Hepatocyte (in vitro differentiated cells): ENCODE measurements at regions not wholly inside any gene's neighbourhood (a gene's known extent, or its start where the extent isn't known, plus 50 kb on each side); places are given as distances from the start of the nearest gene placed in this dataset.

Experiments used
- DNase-seq: peaks from one replicate; pipeline ENCODE4 v3.0.0-alpha.2; 2016; ENCODE audit warnings: low spot score
- H2AFZ ChIP-seq: fragments of 200-600 bp; sonication (generic); 2 replicates; pipeline ENCODE4 v1.6.0; 2016; ENCODE audit warnings: antibody characterized with exemption, mild to moderate bottlenecking
- H3K27ac ChIP-seq: fragments of 200-600 bp; sonication (generic); 2 replicates; pipeline ENCODE4 v1.5.1; 2016; ENCODE audit warnings: mild to moderate bottlenecking
- H3K27me3 ChIP-seq: fragments of 200-600 bp; sonication (generic); 2 replicates; pipeline ENCODE4 v1.6.1; 2016
- H3K36me3 ChIP-seq: fragments of 200-600 bp; sonication (generic); replicated peaks from 2 replicates; pipeline ENCODE4 v1.5.1; 2016; ENCODE audit warnings: low read depth; ENCODE audit not compliant: insufficient read depth
- H3K4me1 ChIP-seq: fragments of 200-600 bp; sonication (generic); 2 replicates; pipeline ENCODE4 v1.5.1; 2016; ENCODE audit warnings: mild to moderate bottlenecking, moderate library complexity; ENCODE audit not compliant: insufficient read depth
- H3K4me2 ChIP-seq: fragments of 200-600 bp; sonication (generic); 2 replicates; pipeline ENCODE4 v1.6.0; 2016
- H3K4me3 ChIP-seq: fragments of 200-600 bp; sonication (generic); 2 replicates; pipeline ENCODE4 v1.5.1; 2016; ENCODE audit warnings: mild to moderate bottlenecking
- H3K79me2 ChIP-seq: fragments of 200-600 bp; sonication (generic); 2 replicates; pipeline ENCODE4 v1.6.0; 2017; ENCODE audit warnings: mild to moderate bottlenecking
- H3K9me2 ChIP-seq: fragments of 200-600 bp; sonication (generic); replicated peaks from 2 replicates; pipeline ENCODE4 v1.6.0; 2017; ENCODE audit warnings: mild to moderate bottlenecking; ENCODE audit not compliant: insufficient read depth
- H3K9me3 ChIP-seq: fragments of 200-600 bp; sonication (generic); 2 replicates; pipeline ENCODE4 v1.5.1; 2016; ENCODE audit warnings: low read depth, mild to moderate bottlenecking
- H4K20me1 ChIP-seq: fragments of 200-600 bp; sonication (generic); 2 replicates; pipeline ENCODE4 v1.6.0; 2016; ENCODE audit warnings: mild to moderate bottlenecking; ENCODE audit not compliant: insufficient read depth, poor library complexity, severe bottlenecking
- EZH2 ChIP-seq: fragments of 200-600 bp; sonication (generic); IDR thresholded peaks from 2 replicates; pipeline ENCODE4 v1.6.1; 2016; ENCODE audit warnings: antibody characterized with exemption, mild to moderate bottlenecking, borderline replicate concordance
- EZH2phosphoT487 ChIP-seq: fragments of 200-600 bp; sonication (generic); IDR thresholded peaks from one replicate; pipeline ENCODE4 v1.6.1; 2018; ENCODE audit warnings: antibody characterized with exemption, mild to moderate bottlenecking, low read depth, moderate library complexity; ENCODE audit not compliant: unreplicated experiment, severe bottlenecking
- WGBS: methylation state at CpG from one replicate; pipeline ENCODE4 v1.1.6; 2016; ENCODE audit warnings: low lambda C conversion rate; ENCODE audit errors: missing lambda C conversion rate; 5-methylcytosine and 5-hydroxymethylcytosine counted together
- TF ChIP-seq, protein P1 (sequence below): fragments of 200-600 bp; sonication (generic); IDR thresholded peaks from 2 replicates; pipeline ENCODE4 v1.5.1; 2016; ENCODE audit warnings: antibody characterized with exemption, mild to moderate bottlenecking; ENCODE audit not compliant: poor library complexity

DNA sequence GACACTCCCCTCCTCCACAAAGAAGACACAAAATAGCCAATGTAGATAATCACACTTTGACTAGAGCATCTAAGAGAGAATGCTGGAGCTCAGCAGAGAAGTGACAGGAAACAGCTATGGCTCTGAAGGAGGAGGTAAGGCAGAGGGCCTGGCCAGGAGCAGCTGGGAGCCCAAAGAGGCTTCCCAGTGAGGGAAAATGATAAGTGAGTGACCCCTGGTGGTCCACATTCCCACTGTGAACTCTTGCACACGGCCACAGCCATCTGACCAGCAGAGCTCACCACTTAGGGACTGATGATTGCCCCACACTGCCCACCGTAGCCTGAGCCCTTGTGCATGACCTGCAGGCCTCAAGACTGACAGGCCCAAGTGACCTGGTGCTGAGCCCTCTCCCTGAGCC, 162.7 kb upstream of the GALNTL6 start:
- TF ChIP-seq, protein P1, sequence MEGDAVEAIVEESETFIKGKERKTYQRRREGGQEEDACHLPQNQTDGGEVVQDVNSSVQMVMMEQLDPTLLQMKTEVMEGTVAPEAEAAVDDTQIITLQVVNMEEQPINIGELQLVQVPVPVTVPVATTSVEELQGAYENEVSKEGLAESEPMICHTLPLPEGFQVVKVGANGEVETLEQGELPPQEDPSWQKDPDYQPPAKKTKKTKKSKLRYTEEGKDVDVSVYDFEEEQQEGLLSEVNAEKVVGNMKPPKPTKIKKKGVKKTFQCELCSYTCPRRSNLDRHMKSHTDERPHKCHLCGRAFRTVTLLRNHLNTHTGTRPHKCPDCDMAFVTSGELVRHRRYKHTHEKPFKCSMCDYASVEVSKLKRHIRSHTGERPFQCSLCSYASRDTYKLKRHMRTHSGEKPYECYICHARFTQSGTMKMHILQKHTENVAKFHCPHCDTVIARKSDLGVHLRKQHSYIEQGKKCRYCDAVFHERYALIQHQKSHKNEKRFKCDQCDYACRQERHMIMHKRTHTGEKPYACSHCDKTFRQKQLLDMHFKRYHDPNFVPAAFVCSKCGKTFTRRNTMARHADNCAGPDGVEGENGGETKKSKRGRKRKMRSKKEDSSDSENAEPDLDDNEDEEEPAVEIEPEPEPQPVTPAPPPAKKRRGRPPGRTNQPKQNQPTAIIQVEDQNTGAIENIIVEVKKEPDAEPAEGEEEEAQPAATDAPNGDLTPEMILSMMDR, result no peak
- TF ChIP-seq EZH2 (no peak), EZH2phosphoT487 (no peak)
- H3K27me3 ChIP-seq, result no peaks in the 10 kb centered on the region

DNA sequence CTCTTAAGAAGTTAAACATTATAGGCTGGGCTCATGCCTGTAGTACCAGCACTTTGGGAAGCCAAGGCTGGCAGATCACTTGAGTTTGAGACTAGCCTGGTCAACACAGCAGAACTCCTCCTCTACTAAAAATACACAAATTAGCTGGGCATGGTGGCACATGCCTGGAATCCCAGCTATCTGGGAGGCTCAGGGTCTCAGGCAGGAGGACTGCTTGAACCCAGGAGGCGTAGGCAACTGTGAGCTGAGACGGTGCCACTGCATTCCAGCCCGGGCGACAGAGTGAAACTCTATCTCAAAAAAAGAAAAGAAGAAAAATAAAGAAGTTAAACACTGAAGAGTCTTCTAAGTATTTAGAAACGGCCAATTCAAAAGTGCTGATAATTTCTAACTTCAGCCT, 164.3 kb upstream of the GALNTL6 start:
- TF ChIP-seq EZH2phosphoT487, result no peak
- TF ChIP-seq EZH2, result no peak
- TF ChIP-seq, protein P1, result no peak
- Histone ChIP-seq H3K4me3 (no peak overlapping the region), H3K27me3 (no peaks in the 10 kb centered on the region), H3K9me2 (no peaks in the 10 kb centered on the region), H2AFZ (no peak overlapping the region), H3K9me3 (no peaks in the 10 kb centered on the region), H3K4me1 (no peaks in the 10 kb centered on the region), H3K36me3 (no peaks in the 10 kb centered on the region), H3K27ac (no peak overlapping the region), H3K4me2 (no peak overlapping the region), H3K79me2 (no peaks in the 10 kb centered on the region), H4K20me1 (no peaks in the 10 kb centered on the region)
- DNase-seq, result no peak
- WGBS, result 81% methylated on average over 5 of the region's 5 CpGs

More for the DNA sequence above, 162.7 kb upstream of the GALNTL6 start:
- no peak overlapping the region for H3K4me2 ChIP-seq
- H4K20me1 ChIP-seq, result no peaks in the 10 kb centered on the region
- H3K27ac ChIP-seq, result no peak overlapping the region
- H2AFZ ChIP-seq, result no peak overlapping the region
- 66% methylated on average over 2 of the region's 2 CpGs for WGBS
- no peaks in the 10 kb centered on the region for H3K79me2 ChIP-seq
- H3K36me3 ChIP-seq, result no peaks in the 10 kb centered on the region
- no peak overlapping the region for H3K4me3 ChIP-seq
- H3K9me2 ChIP-seq, result no peaks in the 10 kb centered on the region
- no peaks in the 10 kb centered on the region for H3K9me3 ChIP-seq
- no peak for DNase-seq
- no peaks in the 10 kb centered on the region for H3K4me1 ChIP-seq

DNA sequence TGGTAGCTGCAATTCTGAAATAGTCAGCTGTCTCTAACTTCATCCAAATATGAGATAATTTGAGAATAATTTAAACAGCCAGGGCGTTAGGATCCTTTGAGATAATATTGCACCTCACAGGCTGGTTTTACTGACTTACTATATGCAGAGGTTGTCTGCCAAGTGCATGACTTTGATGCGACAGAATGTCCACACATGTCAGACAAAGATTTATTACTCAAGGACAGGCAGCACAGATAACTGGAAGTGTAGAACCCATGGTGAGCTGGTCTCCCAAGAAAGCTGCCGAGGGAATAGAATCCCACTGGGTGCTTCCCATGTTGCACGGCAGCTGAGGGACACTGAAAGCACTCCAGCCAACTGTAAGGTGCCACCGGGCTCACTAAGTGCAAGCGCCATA, 166.2 kb upstream of the GALNTL6 start:
- no peak overlapping the region for H3K4me2 ChIP-seq
- H3K79me2 ChIP-seq, result no peaks in the 10 kb centered on the region
- no peaks in the 10 kb centered on the region for H3K27me3 ChIP-seq
- H4K20me1 ChIP-seq, result no peaks in the 10 kb centered on the region
- no peaks in the 10 kb centered on the region for H3K4me1 ChIP-seq
- no peak overlapping the region for H3K4me3 ChIP-seq
- no peaks in the 10 kb centered on the region for H3K36me3 ChIP-seq
- 76% methylated on average over 6 of the region's 6 CpGs for WGBS
- TF ChIP-seq EZH2phosphoT487 (no peak), EZH2 (no peak)
- TF ChIP-seq, protein P1, result no peak
- DNase-seq, result no peak
- H3K9me2 ChIP-seq, result no peaks in the 10 kb centered on the region
- no peaks in the 10 kb centered on the region for H3K9me3 ChIP-seq
- no peak overlapping the region for H2AFZ ChIP-seq
- H3K27ac ChIP-seq, result no peak overlapping the region

DNA sequence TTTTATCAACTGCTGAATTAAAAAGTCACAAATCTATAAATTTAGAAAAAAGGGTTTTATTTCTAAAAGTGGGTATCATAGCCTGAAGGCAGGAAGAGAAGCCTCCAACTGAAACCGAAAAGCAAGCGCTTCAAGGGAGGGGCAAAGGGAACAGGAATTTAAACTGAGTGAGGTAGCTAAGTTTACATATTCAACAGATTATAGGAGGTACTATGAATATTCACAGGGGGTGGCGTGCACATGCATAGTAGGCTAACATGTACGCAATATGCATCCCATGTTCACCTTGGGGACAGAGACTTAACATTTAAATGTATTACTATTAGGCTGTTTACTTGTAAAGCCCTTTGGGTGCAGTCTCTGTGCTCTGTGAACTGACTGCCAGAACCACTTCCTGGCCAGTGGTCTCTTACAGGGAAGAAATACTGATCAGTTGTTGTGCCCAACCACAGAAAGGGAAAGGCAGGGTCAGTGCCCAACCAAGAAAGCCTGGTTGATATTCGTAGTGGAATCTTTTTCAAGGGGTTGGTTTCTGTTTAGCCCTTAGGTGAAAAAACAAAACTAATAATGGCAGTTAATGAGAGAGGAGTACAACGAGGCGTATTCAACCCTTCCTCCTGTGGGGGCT, 168.7 kb upstream of the GALNTL6 start:
- WGBS, result 87% methylated on average over 7 of the region's 7 CpGs
- Histone ChIP-seq H4K20me1 (no peaks in the 10 kb centered on the region), H3K79me2 (no peaks in the 10 kb centered on the region), H2AFZ (no peak overlapping the region), H3K4me3 (no peak overlapping the region), H3K9me3 (no peaks in the 10 kb centered on the region), H3K36me3 (no peaks in the 10 kb centered on the region), H3K4me2 (no peak overlapping the region), H3K27me3 (no peaks in the 10 kb centered on the region), H3K4me1 (no peaks in the 10 kb centered on the region), H3K9me2 (no peaks in the 10 kb centered on the region), H3K27ac (no peak overlapping the region)
- TF ChIP-seq EZH2phosphoT487 (no peak), EZH2 (no peak)
- no peak for DNase-seq
